ENCODE measurements at regions not wholly inside any gene's neighbourhood (a gene's known extent, or its start where the extent isn't known, plus 50 kb on each side); places are given as distances from the start of the nearest gene placed in this dataset.

- no peak for DNase-seq
Measured at GRCh38 chr16:9256196-9256595, 164.8 kb downstream of the HAPSTR1 start.

GRCh38 chr16:9257843-9258242 is 166.4 kb downstream of the HAPSTR1 start:
- DNase-seq: no peak

GRCh38 chr16:9258423-9259051 is 167.1 kb downstream of the HAPSTR1 start:
- DNase-seq: peak; percentile 19

- DNase-seq: no peak
Measured at GRCh38 chr16:9259914-9260608, 168.6 kb downstream of the HAPSTR1 start.

GRCh38 chr16:9260666-9261065 is 169.2 kb downstream of the HAPSTR1 start:
- DNase-seq: no peak

- no peak for DNase-seq
Measured at GRCh38 chr16:9261376-9261775, 169.9 kb downstream of the HAPSTR1 start.

GRCh38 chr16:9262941-9263715 is 171.7 kb downstream of the HAPSTR1 start:
- no peak for DNase-seq

- no peak for DNase-seq
Measured at GRCh38 chr16:9264067-9264466, 172.6 kb downstream of the HAPSTR1 start.

- no peak for DNase-seq
Measured at GRCh38 chr16:9268446-9268845, 177.0 kb downstream of the HAPSTR1 start.

GRCh38 chr16:9270424-9270823 is 179.0 kb downstream of the HAPSTR1 start:
- DNase-seq: no peak

GRCh38 chr16:9270941-9271340 is 179.5 kb downstream of the HAPSTR1 start:
- DNase-seq: no peak

GRCh38 chr16:9271841-9272240 is 180.4 kb downstream of the HAPSTR1 start:
- no peak for DNase-seq

GRCh38 chr16:9275377-9275776 is 183.9 kb downstream of the HAPSTR1 start:
- DNase-seq: no peak

- DNase-seq: no peak
Measured at GRCh38 chr16:9275816-9276354, 184.4 kb downstream of the HAPSTR1 start.

- no peak for DNase-seq
Measured at GRCh38 chr16:9279291-9280068, 188.0 kb downstream of the HAPSTR1 start.

GRCh38 chr16:9280069-9280466 is 188.6 kb downstream of the HAPSTR1 start:
- no peak for DNase-seq

- no peak for DNase-seq
Measured at GRCh38 chr16:9286930-9287329, 195.5 kb downstream of the HAPSTR1 start.

- DNase-seq: no peak
Measured at GRCh38 chr16:9296271-9296590, 204.8 kb downstream of the HAPSTR1 start.

GRCh38 chr16:9297437-9298113 is 206.1 kb downstream of the HAPSTR1 start:
- DNase-seq: peak; percentile 7

GRCh38 chr16:9300252-9300651 is 208.8 kb downstream of the HAPSTR1 start:
- DNase-seq: no peak

GRCh38 chr16:9302072-9302471 is 210.6 kb downstream of the HAPSTR1 start:
- DNase-seq: no peak

- DNase-seq: no peak
Measured at GRCh38 chr16:9306753-9307152, 215.3 kb downstream of the HAPSTR1 start.

Data from fibroblast of skin of scalp (primary cell).